ENCODE measurements at regions not wholly inside any gene's neighbourhood (a gene's known extent, or its start where the extent isn't known, plus 50 kb on each side); places are given as distances from the start of the nearest gene placed in this dataset.

GRCh38 chr4:38601916-38602291 is 62.1 kb upstream of the KLF3 start:
- DNase-seq (ENCODE audit: low read depth in 1 of 2, low spot score in 2 of 2): no peak
- H3K27me3 ChIP-seq (replicated peaks in 1 of 4; ENCODE audit: control insufficient read depth in 3 of 4, extremely low read depth in 1 of 4, insufficient read depth in 3 of 4, low read length in 3 of 4): no peaks in the 10 kb centered on the region
- H4K5ac ChIP-seq (ENCODE audit: insufficient read length, low read depth, low read length): no peak overlapping the region
- H4K91ac ChIP-seq (replicated peaks; ENCODE audit: insufficient read length, low read length): no peak overlapping the region
- H3K4me2 ChIP-seq (ENCODE audit: insufficient read depth in 1 of 2, low read depth in 2 of 2, low read length in 2 of 2): no peak overlapping the region
- H2BK12ac ChIP-seq (ENCODE audit: low read depth, low read length): no peak overlapping the region
- no peaks in the 10 kb centered on the region for H3K9me3 ChIP-seq (ENCODE audit: insufficient read depth in 2 of 2, low read depth in 1 of 2, low read length in 1 of 2)
- ChIA-PET POLR2A (ENCODE audit: partially characterized antibody) (no interaction called here), CTCF (ENCODE audit: partially characterized antibody) (interaction anchor here (0.7 to 1.2 kb wide), 3 partner anchors 10 to 249 kb away, joined by 3 read pairs; no protein-coding TSS in a partner anchor)
- H3K18ac ChIP-seq (ENCODE audit: extremely low read depth, low read length): no peak overlapping the region
- H2AFZ ChIP-seq (ENCODE audit: low read length): no peak overlapping the region
- H4K8ac ChIP-seq (ENCODE audit: extremely low read depth, insufficient read depth, low read length): no peak overlapping the region
- H3K14ac ChIP-seq (ENCODE audit: insufficient read length): no peak overlapping the region
- H3K23ac ChIP-seq (ENCODE audit: insufficient read length): no peak overlapping the region
- 82% methylated on average over 3 of the region's 3 CpGs; no CpG with 5 or more reads in 1 of the 2 experiments for WGBS, 2 experiments (ENCODE audit: extremely low coverage in 1 of 2, insufficient coverage in 1 of 2, insufficient read length in 1 of 2, insufficient replicate concordance in 2 of 2, low coverage in 1 of 2, low lambda C conversion rate in 2 of 2, missing lambda C conversion rate in 1 of 2)
- H2BK15ac ChIP-seq (ENCODE audit: low read length): no peak overlapping the region
- no peak for FAIRE-seq
- peaks cover 0 to 11% (median 6%) of the 10 kb centered on the region in 4 experiments; a peak in 5 of 7 replicates for H3K4me1 ChIP-seq (replicated peaks in 1 of 4; ENCODE audit: control insufficient read depth in 3 of 4, insufficient read depth in 4 of 4, low read length in 3 of 4)
- no peak overlapping the region for H3K56ac ChIP-seq (replicated peaks; ENCODE audit: insufficient read length, low read depth, low read length)
- no peaks in the 10 kb centered on the region for H3K36me3 ChIP-seq (ENCODE audit: control insufficient read depth in 2 of 4, insufficient read depth in 4 of 4, low read length in 3 of 4)
- no peaks in the 10 kb centered on the region for H4K20me1 ChIP-seq (replicated peaks in 1 of 2; ENCODE audit: control insufficient read depth in 1 of 2, insufficient read depth in 2 of 2, low read length in 2 of 2)
- H3K4ac ChIP-seq (replicated peaks; ENCODE audit: insufficient read length, low read depth, low read length): no peak overlapping the region
- no peak overlapping the region for H2BK5ac ChIP-seq (ENCODE audit: low read depth, low read length)
- H3K9ac ChIP-seq (replicated peaks in 1 of 4; ENCODE audit: extremely low read depth in 1 of 4, low read depth in 3 of 4, low read length in 3 of 4): no peak overlapping the region
- no peak overlapping the region for H2AK5ac ChIP-seq (ENCODE audit: low read depth, low read length)
- H3K4me3 ChIP-seq (ENCODE audit: extremely low read depth in 1 of 4, insufficient read depth in 2 of 4, low read depth in 3 of 4, low read length in 4 of 4): no peak overlapping the region
- H2BK120ac ChIP-seq (replicated peaks; ENCODE audit: low read depth, low read length): no peak overlapping the region
- H3K79me2 ChIP-seq (ENCODE audit: control insufficient read depth in 1 of 2, insufficient read depth in 2 of 2, low read length in 2 of 2): no peaks in the 10 kb centered on the region
- no peaks in the 10 kb centered on the region for H3K79me1 ChIP-seq (ENCODE audit: low read depth, low read length)
- TF ChIP-seq NRF1 (IDR thresholded peaks at IDR 0.05; ENCODE audit: low read depth, low read length) (no peak), SP1 (IDR thresholded peaks at IDR 0.05; ENCODE audit: low read depth, low read length) (no peak), RNF2 (IDR thresholded peaks at IDR 0.05; ENCODE audit: borderline replicate concordance, low read depth, low read length, missing control alignments, poor library complexity, severe bottlenecking) (no peak), ATF2 (IDR thresholded peaks at IDR 0.05; ENCODE audit: low read length) (no peak)
- no peak overlapping the region for H2BK20ac ChIP-seq (ENCODE audit: low read length)
- no peak overlapping the region for H3K27ac ChIP-seq (ENCODE audit: low read depth, low read length)
- H3K23me2 ChIP-seq (ENCODE audit: low read depth, low read length): no peaks in the 10 kb centered on the region
